Stimulated activated CD4-positive, alpha-beta T cell treated with anti-CD3 and anti-CD28 coated beads, Interleukin-2, amount 100 ng/mL, for 48 hours (primary cell): ENCODE measurements at regions not wholly inside any gene's neighbourhood (a gene's known extent, or its start where the extent isn't known, plus 50 kb on each side); places are given as distances from the start of the nearest gene placed in this dataset.
"Not testable (repeated sequence)": the region's sequence is repeated elsewhere in the genome, so short reads cannot be mapped to it uniquely, and the experiment has no call there.

Experiments
- DNase-seq, 2 donors: peaks; one replicate each; pipeline ENCODE4 v3.0.0-alpha.2; 2020

GRCh38 chr20:11153819-11154218, 480.0 kb upstream of the JAG1 start:
- DNase-seq: no peak

DNA sequence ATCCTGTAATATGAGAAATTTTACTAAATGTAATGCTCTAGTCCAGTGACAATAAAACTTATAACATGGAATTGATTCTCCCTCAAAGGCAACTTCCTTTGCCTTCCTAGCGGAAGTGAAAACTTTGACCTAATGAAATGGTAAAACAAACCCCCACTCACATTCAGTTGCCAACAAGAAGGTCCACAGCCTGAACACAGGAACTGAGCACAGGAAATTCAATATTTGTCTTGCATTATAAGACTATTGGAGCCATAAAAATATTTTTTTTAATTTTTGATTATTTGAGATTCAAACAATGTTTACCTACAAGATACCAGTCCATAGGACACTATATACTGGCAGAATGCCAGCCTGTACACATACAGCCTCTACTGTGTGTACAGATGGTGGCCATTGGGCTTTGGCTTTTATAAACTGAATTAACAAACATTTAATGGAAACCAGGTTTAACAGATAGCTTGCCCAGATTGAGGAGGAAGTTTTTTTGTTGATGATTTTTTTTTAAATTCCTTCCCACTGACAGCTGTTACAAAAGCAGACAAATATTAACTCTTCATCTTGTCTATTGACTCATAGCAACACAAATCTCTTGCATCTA, 481.5 kb upstream of the JAG1 start:
- no peak for DNase-seq

GRCh38 chr20:11156922-11157321, 483.1 kb upstream of the JAG1 start:
- DNase-seq: no peak

DNA sequence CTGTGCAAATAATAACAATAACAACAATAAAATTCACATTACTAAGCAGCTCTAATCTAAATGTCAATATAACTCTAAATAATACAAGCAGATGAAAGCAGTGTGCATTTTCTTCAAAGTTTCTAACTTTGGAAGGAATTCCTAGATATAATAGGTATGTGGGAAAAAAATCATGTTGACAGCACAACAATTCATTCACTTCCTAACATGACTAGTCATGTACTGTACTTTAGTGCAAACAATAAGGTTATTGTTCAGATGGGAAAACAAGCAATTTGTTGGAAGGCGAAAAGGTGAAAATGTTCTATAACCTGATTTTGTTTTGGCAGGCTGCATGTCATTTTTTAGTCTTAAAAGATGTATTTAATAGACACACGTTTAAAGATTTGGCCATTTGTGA, 484.3 kb upstream of the JAG1 start:
- no peak for DNase-seq

GRCh38 chr20:11158589-11158988, 484.8 kb upstream of the JAG1 start:
- no peak for DNase-seq

DNA sequence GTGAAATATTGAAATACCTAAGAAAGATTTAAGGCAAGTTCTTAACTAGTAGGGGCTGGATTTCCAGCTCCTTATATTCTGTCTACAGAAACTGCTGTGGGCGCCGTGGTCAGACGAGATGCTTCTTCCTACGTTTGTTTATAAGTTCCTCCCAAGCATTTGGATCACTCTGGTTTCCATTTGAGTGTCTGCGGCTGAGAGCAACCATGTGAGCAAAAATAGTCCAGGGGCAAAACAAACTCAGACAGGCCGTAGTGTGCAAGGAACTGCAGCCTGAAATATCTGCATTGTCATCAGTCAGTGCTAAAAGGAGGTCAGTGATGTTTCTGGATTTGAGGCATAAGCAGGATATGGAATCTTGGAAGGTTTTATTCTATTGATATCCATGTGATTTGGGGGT, 485.9 kb upstream of the JAG1 start:
- no peak for DNase-seq

GRCh38 chr20:11162026-11162775, 488.4 kb upstream of the JAG1 start:
- DNase-seq: no peak

GRCh38 chr20:11165789-11166188, 492.0 kb upstream of the JAG1 start:
- DNase-seq: no peak

GRCh38 chr20:11166712-11167111, 492.9 kb upstream of the JAG1 start:
- no peak for DNase-seq

DNA sequence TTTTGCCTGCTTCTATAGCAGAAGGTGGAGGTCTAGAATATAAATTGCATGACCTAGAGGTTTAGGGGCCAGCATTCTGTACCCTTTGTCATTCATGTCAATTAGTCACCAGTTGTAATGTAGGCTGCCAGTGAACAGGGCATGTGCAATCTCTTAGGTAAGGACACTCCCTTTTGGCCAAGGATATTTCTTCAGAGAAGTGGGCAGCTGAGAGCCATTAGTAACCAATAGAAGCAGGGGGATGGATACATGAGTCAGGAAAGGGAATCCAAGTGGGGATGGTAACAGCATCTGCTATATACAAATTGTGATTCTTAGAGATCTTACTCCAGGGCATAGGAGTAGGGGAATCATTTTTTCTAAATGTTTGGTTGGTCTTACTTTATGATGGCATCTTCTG, 494.2 kb upstream of the JAG1 start:
- no peak for DNase-seq

GRCh38 chr20:11170025-11170424, 496.2 kb upstream of the JAG1 start:
- DNase-seq: no peak

DNA sequence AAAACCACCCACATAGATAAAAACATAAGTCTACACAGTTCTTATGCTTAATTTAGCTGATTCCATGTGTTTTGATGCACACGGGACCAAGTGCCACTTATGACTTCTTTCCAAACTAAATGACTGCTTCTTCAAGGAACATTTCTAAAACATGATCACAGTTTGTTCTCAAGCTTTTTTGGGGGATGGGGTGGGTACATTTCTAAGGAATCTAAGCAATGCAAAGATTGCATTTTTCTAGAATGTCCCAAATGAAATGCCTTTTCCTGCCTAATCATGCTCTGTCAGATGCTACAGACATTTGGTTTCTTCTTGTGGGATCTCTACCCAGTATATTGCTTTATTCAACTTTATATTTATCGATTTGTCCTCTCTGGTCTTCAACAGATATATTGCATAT, 496.8 kb upstream of the JAG1 start:
- DNase-seq: no peak

GRCh38 chr20:11172881-11173280, 499.1 kb upstream of the JAG1 start:
- DNase-seq: no peak

DNA sequence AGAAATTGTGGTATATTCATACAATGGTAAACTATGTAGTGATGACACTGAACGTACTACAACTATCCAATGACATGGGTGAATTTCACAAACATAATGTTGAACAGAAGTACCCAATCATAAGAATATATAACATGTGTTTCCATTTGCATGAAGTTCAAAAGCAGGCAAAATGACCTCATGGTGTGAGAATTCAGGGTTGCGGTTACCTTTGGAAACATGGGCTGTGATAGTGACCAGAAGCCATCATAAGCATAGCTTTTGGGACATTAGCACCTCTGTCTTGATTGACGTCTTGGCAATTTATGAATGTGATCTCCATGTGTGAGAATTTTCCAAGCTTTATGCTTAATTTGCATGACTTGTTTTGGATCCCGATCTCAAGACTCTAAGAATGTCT, 500.1 kb upstream of the JAG1 start:
- no peak for DNase-seq

- DNase-seq: no peak
These were observed 501.1 kb upstream of the JAG1 start for GRCh38 chr20:11174861-11175260.

- DNase-seq: no peak
These were observed 502.6 kb upstream of the JAG1 start for GRCh38 chr20:11176431-11176830.

DNA sequence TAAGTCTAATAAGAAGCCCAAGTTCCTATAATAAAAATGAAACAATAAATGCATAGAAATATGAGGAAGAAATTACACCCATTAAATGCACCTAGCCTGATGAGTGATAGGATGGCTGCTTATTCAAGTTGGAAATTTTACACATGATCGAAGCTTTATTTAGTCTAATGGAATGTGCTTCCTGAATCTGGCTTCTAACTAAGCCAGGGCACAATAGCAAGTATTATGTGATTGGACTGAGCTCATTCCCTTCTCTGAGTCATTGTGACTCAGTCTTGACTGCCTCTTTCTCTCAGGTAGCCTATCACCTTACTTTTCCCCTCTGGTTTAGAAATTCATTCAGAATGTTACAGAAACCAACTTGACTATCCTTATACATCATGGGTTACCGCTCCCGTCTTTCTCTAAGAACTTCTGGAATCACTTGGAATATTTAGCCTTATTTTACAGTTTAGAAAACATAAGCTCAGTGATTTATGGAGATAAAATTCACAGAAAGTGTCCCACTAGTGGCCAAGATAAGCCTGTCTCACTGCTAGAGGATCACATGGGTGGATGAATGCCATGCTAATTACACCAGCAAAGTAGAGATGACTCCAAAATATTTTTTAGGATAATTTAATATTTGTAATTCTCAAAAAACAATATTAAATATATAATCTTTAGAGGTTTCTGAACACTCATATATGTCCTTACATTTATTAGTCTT, 505.3 kb upstream of the JAG1 start:
- no peak for DNase-seq

DNA sequence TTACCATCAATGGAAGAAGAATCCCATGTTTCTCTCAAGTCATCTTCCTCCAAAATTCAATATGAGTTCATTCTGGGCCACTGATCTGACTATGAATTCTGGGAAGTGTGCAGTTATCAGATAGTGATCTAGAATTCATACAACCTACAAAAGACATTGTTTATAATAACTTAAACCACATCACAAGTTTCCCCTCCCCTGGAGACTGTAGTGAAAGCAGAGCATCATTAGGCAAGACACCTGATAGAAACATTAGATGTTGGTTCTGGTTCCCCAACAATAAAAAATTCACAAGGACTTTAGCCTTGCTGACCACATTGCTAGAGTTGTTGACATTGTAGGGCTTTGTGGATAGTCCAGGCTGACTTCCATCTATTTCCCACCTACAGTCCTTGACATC, 506.4 kb upstream of the JAG1 start:
- no peak for DNase-seq

- not testable (repeated sequence) for DNase-seq
These were observed 507.3 kb upstream of the JAG1 start for GRCh38 chr20:11181129-11181528.

GRCh38 chr20:11181966-11182365, 508.2 kb upstream of the JAG1 start:
- DNase-seq: no peak

- DNase-seq: no peak
These were observed 508.9 kb upstream of the JAG1 start for GRCh38 chr20:11182720-11183119.

- no peak for DNase-seq
These were observed 512.7 kb upstream of the JAG1 start for GRCh38 chr20:11186301-11187008.

DNA sequence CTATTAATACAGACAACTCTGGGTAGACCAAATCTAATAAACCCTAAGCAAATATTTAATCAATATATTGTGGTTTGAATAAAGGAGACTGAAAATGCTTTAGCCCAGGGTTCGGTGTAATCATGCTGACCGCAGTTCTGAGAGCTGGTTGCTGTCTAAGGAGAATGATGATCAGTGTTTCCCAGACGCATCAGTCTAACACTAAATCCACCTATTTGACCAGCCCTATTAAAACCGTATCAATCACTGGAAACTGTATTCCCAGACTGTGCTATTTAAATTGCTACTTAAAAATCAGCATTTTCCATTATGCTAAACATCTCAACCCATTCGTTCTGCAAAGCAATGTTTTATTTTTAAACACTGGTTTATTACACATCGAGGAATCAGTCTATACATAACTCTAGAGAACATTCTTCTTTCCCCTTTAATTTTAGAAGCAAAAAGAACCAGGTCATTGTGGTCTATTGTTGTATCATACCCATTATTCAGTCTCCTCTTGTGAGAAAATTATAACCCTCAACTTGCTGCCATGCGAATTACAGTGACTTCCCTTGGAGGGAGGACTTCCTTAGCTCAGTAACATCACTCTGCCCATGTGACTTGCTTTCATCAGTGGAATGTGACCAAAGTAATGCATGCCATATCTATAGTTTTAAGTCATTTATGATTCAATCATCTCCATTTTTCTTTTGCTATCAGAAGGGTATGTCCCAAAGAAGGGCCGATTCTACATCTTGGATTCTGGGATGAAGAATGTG, 515.2 kb upstream of the JAG1 start:
- DNase-seq: no peak
